KMS-11 (cell line): ENCODE measurements at regions not wholly inside any gene's neighbourhood (a gene's known extent, or its start where the extent isn't known, plus 50 kb on each side); places are given as distances from the start of the nearest gene placed in this dataset.
"Not testable (repeated sequence)": the region's sequence is repeated elsewhere in the genome, so short reads cannot be mapped to it uniquely, and the experiment has no call there.

Source experiments
- H2AFZ ChIP-seq: fragments of 200-600 bp; sonication (generic); 2 replicates; pipeline ENCODE4 v1.6.1; 2016; ENCODE audit warnings: antibody characterized with exemption, mixed run types, low read depth
- H3K27ac ChIP-seq: fragments of 200-600 bp; sonication (generic); 2 replicates; pipeline ENCODE4 v1.6.1; 2016; ENCODE audit warnings: mild to moderate bottlenecking, mixed run types
- H3K27me3 ChIP-seq: fragments of 200-600 bp; sonication (generic); 2 replicates; pipeline ENCODE4 v1.6.1; 2017; ENCODE audit warnings: mild to moderate bottlenecking, low read depth, mixed run types, moderate library complexity; ENCODE audit not compliant: insufficient read depth
- H3K36me3 ChIP-seq: fragments of 200-600 bp; sonication (generic); 2 replicates; pipeline ENCODE4 v1.6.1; 2017; ENCODE audit warnings: mild to moderate bottlenecking, mixed run types; ENCODE audit not compliant: insufficient read depth
- H3K4me1 ChIP-seq: fragments of 200-600 bp; sonication (generic); 2 replicates; pipeline ENCODE4 v1.6.1; 2016; ENCODE audit warnings: mild to moderate bottlenecking, low read depth, mixed run types; ENCODE audit not compliant: poor library complexity, severe bottlenecking
- H3K4me2 ChIP-seq: fragments of 200-600 bp; sonication (generic); 2 replicates; pipeline ENCODE4 v1.7.0; 2016; ENCODE audit warnings: mild to moderate bottlenecking, mixed run types
- H3K4me3 ChIP-seq: fragments of 200-600 bp; sonication (generic); IDR thresholded peaks from 2 replicates; pipeline ENCODE4 v1.6.1; 2017; ENCODE audit warnings: low read depth, low read length, mixed read lengths; ENCODE audit not compliant: insufficient read depth
- H3K79me2 ChIP-seq: fragments of 200-600 bp; sonication (generic); 2 replicates; pipeline ENCODE4 v1.6.1; 2016; ENCODE audit warnings: low read depth, mixed run types; ENCODE audit not compliant: insufficient read depth
- H3K9ac ChIP-seq: fragments of 200-600 bp; sonication (generic); 2 replicates; pipeline ENCODE4 v1.6.1; 2016; ENCODE audit warnings: mild to moderate bottlenecking, mixed run types
- H4K20me1 ChIP-seq: fragments of 200-600 bp; sonication (generic); 2 replicates; pipeline ENCODE4 v1.6.1; 2016; ENCODE audit warnings: mild to moderate bottlenecking, mixed run types; ENCODE audit not compliant: insufficient read depth
- TF ChIP-seq, protein P1 (sequence below): fragments of 200-600 bp; sonication (generic); conservative IDR thresholded peaks from 2 replicates; pipeline ENCODE4 v1.6.1; 2017; ENCODE audit warnings: low read depth, mild to moderate bottlenecking, antibody characterized with exemption, low read length, moderate library complexity, mixed read lengths

DNA sequence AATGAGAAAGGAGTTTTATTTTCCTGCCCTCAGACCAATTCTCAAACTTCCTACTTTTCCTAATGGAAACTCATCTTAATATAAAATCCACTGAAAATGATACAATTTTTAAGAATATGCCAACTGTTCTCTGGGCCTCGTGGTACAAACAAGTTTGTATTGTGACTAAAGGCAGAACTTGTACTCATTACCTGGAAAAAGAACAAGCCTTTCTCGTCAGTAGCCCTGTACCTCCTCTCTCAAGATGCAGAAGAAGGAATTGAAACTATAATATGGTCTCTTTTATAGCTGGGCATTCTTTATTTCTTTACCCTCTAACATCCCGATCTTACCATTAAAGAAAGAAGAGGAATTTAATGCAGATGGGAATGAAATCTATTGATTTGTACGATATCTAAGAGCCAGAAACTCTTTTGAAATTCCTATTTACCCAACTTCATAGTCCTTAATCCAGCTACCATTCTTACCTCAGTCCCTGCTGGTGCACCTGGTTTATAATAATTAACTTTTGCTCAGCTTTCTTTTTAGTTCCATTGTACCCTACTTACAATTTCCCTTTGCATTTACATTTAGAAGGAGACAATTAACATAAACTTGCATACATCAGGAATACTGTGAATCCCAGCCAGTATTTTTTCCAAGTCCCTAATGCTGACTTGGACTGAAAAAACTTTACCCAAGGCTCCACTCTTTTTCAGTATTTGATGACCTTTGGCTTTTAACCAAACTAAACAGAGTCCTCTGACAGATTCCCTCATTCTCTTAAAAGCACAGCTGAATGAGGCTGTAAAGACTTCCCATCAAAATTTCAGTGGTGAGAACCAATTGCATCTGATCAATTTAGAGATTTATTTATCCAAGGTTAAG lies 1162.4 kb downstream of the BRINP3 start:
- Histone ChIP-seq H3K9ac (no peak overlapping the region), H3K4me2 (no peak overlapping the region), H3K4me1 (no peaks in the 10 kb centered on the region), H3K4me3 (no peak overlapping the region), H2AFZ (no peak overlapping the region), H3K79me2 (no peaks in the 10 kb centered on the region), H3K36me3 (no peaks in the 10 kb centered on the region), H4K20me1 (no peaks in the 10 kb centered on the region), H3K27me3 (no peaks in the 10 kb centered on the region), H3K27ac (no peak overlapping the region)
- TF ChIP-seq, protein P1, sequence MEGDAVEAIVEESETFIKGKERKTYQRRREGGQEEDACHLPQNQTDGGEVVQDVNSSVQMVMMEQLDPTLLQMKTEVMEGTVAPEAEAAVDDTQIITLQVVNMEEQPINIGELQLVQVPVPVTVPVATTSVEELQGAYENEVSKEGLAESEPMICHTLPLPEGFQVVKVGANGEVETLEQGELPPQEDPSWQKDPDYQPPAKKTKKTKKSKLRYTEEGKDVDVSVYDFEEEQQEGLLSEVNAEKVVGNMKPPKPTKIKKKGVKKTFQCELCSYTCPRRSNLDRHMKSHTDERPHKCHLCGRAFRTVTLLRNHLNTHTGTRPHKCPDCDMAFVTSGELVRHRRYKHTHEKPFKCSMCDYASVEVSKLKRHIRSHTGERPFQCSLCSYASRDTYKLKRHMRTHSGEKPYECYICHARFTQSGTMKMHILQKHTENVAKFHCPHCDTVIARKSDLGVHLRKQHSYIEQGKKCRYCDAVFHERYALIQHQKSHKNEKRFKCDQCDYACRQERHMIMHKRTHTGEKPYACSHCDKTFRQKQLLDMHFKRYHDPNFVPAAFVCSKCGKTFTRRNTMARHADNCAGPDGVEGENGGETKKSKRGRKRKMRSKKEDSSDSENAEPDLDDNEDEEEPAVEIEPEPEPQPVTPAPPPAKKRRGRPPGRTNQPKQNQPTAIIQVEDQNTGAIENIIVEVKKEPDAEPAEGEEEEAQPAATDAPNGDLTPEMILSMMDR: no peak

DNA sequence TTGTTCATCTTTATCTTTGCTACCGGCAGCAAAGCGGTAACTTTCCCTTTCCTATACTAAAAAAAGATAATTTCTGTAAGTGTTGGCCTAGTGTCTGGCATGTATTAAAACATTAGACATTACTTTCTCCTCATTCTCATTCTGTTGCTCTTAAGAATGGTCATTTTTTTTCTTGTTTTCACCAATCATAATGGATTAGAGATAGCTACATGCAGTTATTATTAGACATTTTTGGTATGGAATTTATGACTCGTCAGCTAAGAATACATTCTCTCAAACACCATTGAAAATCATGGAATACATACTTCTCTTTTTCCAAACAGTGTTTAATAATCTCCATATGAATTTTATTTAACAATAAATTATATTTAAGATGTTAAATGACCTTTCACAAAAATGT lies 1154.6 kb downstream of the BRINP3 start:
- H3K4me3 ChIP-seq: no peak overlapping the region

DNA sequence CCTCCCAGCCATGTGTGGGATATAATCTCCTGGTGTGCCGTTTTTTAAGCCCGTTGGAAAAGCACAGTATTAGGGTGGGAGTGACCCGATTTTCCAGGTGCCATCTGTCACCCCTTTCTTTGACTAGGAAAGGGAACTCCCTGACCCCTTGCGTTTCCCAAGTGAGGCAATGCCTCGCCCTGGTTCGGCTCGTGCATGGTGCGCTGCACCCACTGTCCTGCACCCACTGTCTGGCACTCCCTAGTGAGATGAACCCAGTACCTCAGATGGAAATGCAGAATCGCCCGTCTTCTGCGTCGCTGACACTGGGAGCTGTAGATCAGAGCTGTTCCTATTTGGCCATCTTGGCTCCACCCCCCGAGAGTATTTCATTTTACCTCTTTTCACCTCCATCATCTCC lies 1146.6 kb downstream of the BRINP3 start:
- not testable (repeated sequence) for H3K27me3 ChIP-seq, H3K9ac ChIP-seq, H2AFZ ChIP-seq, H3K79me2 ChIP-seq, H3K27ac ChIP-seq, H4K20me1 ChIP-seq, H3K4me1 ChIP-seq, H3K36me3 ChIP-seq, H3K4me2 ChIP-seq, H3K4me3 ChIP-seq

More for the DNA sequence above, 1154.6 kb downstream of the BRINP3 start:
- Histone ChIP-seq H3K79me2 (no peaks in the 10 kb centered on the region), H3K9ac (no peak overlapping the region), H4K20me1 (no peaks in the 10 kb centered on the region), H3K36me3 (no peaks in the 10 kb centered on the region), H3K27me3 (no peaks in the 10 kb centered on the region), H3K4me2 (no peak overlapping the region), H2AFZ (no peak overlapping the region), H3K4me1 (no peaks in the 10 kb centered on the region), H3K27ac (no peak overlapping the region)
- TF ChIP-seq, protein P1: no peak

DNA sequence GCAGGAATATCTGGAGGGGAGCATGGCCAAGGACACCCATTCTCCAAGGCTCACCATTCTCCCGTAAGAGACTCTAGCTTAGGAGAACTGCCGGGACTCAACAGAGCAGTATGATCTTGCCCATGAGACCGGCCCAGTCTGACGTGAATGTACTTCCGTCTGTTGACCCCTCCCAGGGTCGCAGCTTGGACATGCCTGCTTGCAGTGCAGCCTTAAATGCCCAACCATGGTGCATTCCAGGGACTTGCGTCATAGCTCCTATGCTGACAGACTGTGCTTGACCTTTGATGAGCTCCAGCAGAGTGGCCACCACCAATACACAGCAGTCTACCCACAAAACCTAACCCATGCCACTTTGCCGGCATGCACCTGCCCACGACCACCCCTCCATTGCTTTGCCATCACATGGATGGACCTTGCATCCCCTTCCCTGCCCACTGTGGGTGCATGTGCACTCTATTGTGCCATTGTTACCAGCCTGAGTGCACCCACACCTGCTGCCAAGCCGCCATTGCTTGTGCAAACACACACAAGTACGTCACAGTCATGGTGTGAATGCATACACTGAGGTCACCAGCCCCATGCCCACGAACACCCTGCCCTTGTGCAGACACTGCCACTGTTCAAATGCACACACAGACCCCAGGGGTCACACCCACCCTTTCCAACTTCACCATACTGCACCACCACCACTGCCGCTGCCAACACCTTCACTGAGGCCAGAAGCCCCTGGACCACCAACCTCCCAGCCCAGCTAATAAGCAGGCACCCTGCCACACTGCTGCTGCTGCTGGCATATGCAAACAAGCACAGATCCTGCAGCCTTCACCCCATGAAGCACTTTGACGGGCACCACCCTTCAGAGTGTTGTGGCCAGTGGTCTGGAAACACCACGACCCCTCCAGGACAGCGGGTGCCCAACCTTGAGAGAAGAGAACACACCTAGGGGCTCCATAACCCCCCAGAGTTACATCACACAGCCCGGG lies 1141.3 kb downstream of the BRINP3 start:
- no peak overlapping the region for H2AFZ ChIP-seq

More for the DNA sequence above, 1141.3 kb downstream of the BRINP3 start:
- Histone ChIP-seq H3K79me2 (no peaks in the 10 kb centered on the region), H3K4me2 (no peak overlapping the region), H3K4me1 (no peaks in the 10 kb centered on the region), H3K27me3 (no peaks in the 10 kb centered on the region), H4K20me1 (no peaks in the 10 kb centered on the region), H3K36me3 (no peaks in the 10 kb centered on the region), H3K4me3 (no peak overlapping the region), H3K27ac (no peak overlapping the region), H3K9ac (no peak overlapping the region)
- TF ChIP-seq, protein P1: no peak
